ENCODE measurements at regions not wholly inside any gene's neighbourhood (a gene's known extent, or its start where the extent isn't known, plus 50 kb on each side); places are given as distances from the start of the nearest gene placed in this dataset.

- DNase-seq (ENCODE audit: low spot score): no peak
- Mint-ChIP-seq H3K36me3 (ENCODE audit: low read depth, unreplicated experiment) (no peaks in the 10 kb centered on the region), H3K27me3 (ENCODE audit: unreplicated experiment) (peaks cover 1% of the 10 kb centered on the region), H3K4me1 (ENCODE audit: unreplicated experiment) (peaks cover 15% of the 10 kb centered on the region), H3K4me3 (ENCODE audit: unreplicated experiment) (no peak overlapping the region), H3K9me3 (ENCODE audit: unreplicated experiment) (no peaks in the 10 kb centered on the region), H3K27ac (ENCODE audit: unreplicated experiment) (no peak overlapping the region)
- TF ChIP-seq, protein P1, sequence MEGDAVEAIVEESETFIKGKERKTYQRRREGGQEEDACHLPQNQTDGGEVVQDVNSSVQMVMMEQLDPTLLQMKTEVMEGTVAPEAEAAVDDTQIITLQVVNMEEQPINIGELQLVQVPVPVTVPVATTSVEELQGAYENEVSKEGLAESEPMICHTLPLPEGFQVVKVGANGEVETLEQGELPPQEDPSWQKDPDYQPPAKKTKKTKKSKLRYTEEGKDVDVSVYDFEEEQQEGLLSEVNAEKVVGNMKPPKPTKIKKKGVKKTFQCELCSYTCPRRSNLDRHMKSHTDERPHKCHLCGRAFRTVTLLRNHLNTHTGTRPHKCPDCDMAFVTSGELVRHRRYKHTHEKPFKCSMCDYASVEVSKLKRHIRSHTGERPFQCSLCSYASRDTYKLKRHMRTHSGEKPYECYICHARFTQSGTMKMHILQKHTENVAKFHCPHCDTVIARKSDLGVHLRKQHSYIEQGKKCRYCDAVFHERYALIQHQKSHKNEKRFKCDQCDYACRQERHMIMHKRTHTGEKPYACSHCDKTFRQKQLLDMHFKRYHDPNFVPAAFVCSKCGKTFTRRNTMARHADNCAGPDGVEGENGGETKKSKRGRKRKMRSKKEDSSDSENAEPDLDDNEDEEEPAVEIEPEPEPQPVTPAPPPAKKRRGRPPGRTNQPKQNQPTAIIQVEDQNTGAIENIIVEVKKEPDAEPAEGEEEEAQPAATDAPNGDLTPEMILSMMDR (IDR thresholded peaks at IDR 0.05; ENCODE audit: unreplicated experiment): no peak
Measured at GRCh38 chr13:79866436-79866835, 385.5 kb downstream of the NDFIP2 start.

- H3K36me3 Mint-ChIP-seq (ENCODE audit: low read depth, unreplicated experiment): no peaks in the 10 kb centered on the region
- H3K4me1 Mint-ChIP-seq (ENCODE audit: unreplicated experiment): no peaks in the 10 kb centered on the region
- no peaks in the 10 kb centered on the region for H3K27me3 Mint-ChIP-seq (ENCODE audit: unreplicated experiment)
- no peak overlapping the region for H3K4me3 Mint-ChIP-seq (ENCODE audit: unreplicated experiment)
- H3K27ac Mint-ChIP-seq (ENCODE audit: unreplicated experiment): no peak overlapping the region
- TF ChIP-seq, protein P1 (IDR thresholded peaks at IDR 0.05; ENCODE audit: unreplicated experiment): no peak
- DNase-seq (ENCODE audit: low spot score): no peak
- no peaks in the 10 kb centered on the region for H3K9me3 Mint-ChIP-seq (ENCODE audit: unreplicated experiment)
Measured at GRCh38 chr13:79862515-79862914, 381.6 kb downstream of the NDFIP2 start.

DNA sequence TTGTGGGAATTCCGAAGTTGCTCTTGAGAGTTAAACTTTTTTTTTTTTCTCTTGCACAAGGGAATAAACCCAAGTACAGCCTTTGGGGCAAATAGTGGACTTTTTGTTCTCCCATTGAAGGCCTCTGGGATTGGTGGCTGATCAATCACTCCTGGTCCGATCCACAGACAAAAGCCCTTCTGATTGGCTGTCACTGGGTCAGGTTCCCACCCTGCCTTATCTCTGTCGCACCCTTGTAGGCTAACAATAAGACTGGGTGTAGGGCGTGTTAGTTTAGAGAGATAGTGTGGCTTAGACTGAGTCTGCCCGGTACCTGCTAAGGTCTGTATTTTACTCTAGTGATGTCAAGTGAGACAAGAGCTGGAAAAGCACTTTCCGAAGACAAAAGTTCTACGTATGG is 380.8 kb downstream of the NDFIP2 start:
- Mint-ChIP-seq H3K4me1 (ENCODE audit: unreplicated experiment) (no peaks in the 10 kb centered on the region), H3K36me3 (ENCODE audit: low read depth, unreplicated experiment) (no peaks in the 10 kb centered on the region), H3K27ac (ENCODE audit: unreplicated experiment) (no peak overlapping the region), H3K27me3 (ENCODE audit: unreplicated experiment) (no peaks in the 10 kb centered on the region), H3K9me3 (ENCODE audit: unreplicated experiment) (no peaks in the 10 kb centered on the region), H3K4me3 (ENCODE audit: unreplicated experiment) (no peak overlapping the region)
- TF ChIP-seq, protein P1 (IDR thresholded peaks at IDR 0.05; ENCODE audit: unreplicated experiment): no peak
- no peak for DNase-seq (ENCODE audit: low spot score)

- TF ChIP-seq, protein P1 (IDR thresholded peaks at IDR 0.05; ENCODE audit: unreplicated experiment): no peak
- Mint-ChIP-seq H3K4me3 (ENCODE audit: unreplicated experiment) (no peak overlapping the region), H3K9me3 (ENCODE audit: unreplicated experiment) (no peaks in the 10 kb centered on the region), H3K27me3 (ENCODE audit: unreplicated experiment) (no peaks in the 10 kb centered on the region), H3K27ac (ENCODE audit: unreplicated experiment) (no peak overlapping the region), H3K4me1 (ENCODE audit: unreplicated experiment) (no peaks in the 10 kb centered on the region), H3K36me3 (ENCODE audit: low read depth, unreplicated experiment) (no peaks in the 10 kb centered on the region)
- DNase-seq (ENCODE audit: low spot score): no peak
Measured at GRCh38 chr13:79860791-79861190, 379.8 kb downstream of the NDFIP2 start.

- no peak for DNase-seq (ENCODE audit: low spot score)
- Mint-ChIP-seq H3K36me3 (ENCODE audit: low read depth, unreplicated experiment) (no peaks in the 10 kb centered on the region), H3K9me3 (ENCODE audit: unreplicated experiment) (no peaks in the 10 kb centered on the region), H3K4me3 (ENCODE audit: unreplicated experiment) (no peak overlapping the region), H3K27ac (ENCODE audit: unreplicated experiment) (no peak overlapping the region), H3K27me3 (ENCODE audit: unreplicated experiment) (no peaks in the 10 kb centered on the region), H3K4me1 (ENCODE audit: unreplicated experiment) (no peaks in the 10 kb centered on the region)
- TF ChIP-seq, protein P1 (IDR thresholded peaks at IDR 0.05; ENCODE audit: unreplicated experiment): no peak
Measured at GRCh38 chr13:79859756-79860155, 378.8 kb downstream of the NDFIP2 start.

All from endothelial cell (in vitro differentiated cells).